DOHH2 (cell line): ENCODE measurements at regions not wholly inside any gene's neighbourhood (a gene's known extent, or its start where the extent isn't known, plus 50 kb on each side); places are given as distances from the start of the nearest gene placed in this dataset.

Experiments used
- EZH2phosphoT487 ChIP-seq: fragments of 200-600 bp; sonication (generic); IDR thresholded peaks from 2 replicates; pipeline ENCODE4 v1.6.1; 2017; ENCODE audit warnings: borderline replicate concordance, mild to moderate bottlenecking, antibody characterized with exemption, low read length, moderate library complexity, mixed read lengths
- TF ChIP-seq, protein P1 (sequence below): fragments of 200-600 bp; sonication (generic); IDR thresholded peaks from one replicate; pipeline ENCODE4 v1.5.1; 2014; ENCODE audit warnings: antibody characterized with exemption, mild to moderate bottlenecking, low read depth, low read length; ENCODE audit not compliant: poor library complexity, severe bottlenecking

- TF ChIP-seq, protein P1, sequence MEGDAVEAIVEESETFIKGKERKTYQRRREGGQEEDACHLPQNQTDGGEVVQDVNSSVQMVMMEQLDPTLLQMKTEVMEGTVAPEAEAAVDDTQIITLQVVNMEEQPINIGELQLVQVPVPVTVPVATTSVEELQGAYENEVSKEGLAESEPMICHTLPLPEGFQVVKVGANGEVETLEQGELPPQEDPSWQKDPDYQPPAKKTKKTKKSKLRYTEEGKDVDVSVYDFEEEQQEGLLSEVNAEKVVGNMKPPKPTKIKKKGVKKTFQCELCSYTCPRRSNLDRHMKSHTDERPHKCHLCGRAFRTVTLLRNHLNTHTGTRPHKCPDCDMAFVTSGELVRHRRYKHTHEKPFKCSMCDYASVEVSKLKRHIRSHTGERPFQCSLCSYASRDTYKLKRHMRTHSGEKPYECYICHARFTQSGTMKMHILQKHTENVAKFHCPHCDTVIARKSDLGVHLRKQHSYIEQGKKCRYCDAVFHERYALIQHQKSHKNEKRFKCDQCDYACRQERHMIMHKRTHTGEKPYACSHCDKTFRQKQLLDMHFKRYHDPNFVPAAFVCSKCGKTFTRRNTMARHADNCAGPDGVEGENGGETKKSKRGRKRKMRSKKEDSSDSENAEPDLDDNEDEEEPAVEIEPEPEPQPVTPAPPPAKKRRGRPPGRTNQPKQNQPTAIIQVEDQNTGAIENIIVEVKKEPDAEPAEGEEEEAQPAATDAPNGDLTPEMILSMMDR = no peak
- no peak for TF ChIP-seq EZH2phosphoT487
Measured at GRCh38 chr1:68373173-68373572, 76.6 kb downstream of the RPE65 start.
